Activated naive CD4-positive, alpha-beta T cell treated with anti-CD3 and anti-CD28 coated beads, Interleukin-2, amount 50 U/mL, for 24 hours (primary cell): ENCODE measurements at regions not wholly inside any gene's neighbourhood (a gene's known extent, or its start where the extent isn't known, plus 50 kb on each side); places are given as distances from the start of the nearest gene placed in this dataset.
"Not testable (repeated sequence)": the region's sequence is repeated elsewhere in the genome, so short reads cannot be mapped to it uniquely, and the experiment has no call there.

Source experiments
- H3K27ac Mint-ChIP-seq: one replicate; pipeline ENCODE4 v1.8.0; 2021; ENCODE audit warnings: mild to moderate bottlenecking, mixed read lengths
- H3K27me3 Mint-ChIP-seq: one replicate; pipeline ENCODE4 v1.8.0; 2021; ENCODE audit warnings: mixed read lengths
- H3K36me3 Mint-ChIP-seq: one replicate; pipeline ENCODE4 v1.8.0; 2021; ENCODE audit warnings: mixed read lengths
- H3K4me1 Mint-ChIP-seq: one replicate; pipeline ENCODE4 v1.8.0; 2021; ENCODE audit warnings: mixed read lengths
- H3K4me3 Mint-ChIP-seq: one replicate; pipeline ENCODE4 v1.8.0; 2021; ENCODE audit warnings: mild to moderate bottlenecking, mixed read lengths
- H3K9me3 Mint-ChIP-seq: one replicate; pipeline ENCODE4 v1.8.0; 2021; ENCODE audit warnings: mixed read lengths

DNA sequence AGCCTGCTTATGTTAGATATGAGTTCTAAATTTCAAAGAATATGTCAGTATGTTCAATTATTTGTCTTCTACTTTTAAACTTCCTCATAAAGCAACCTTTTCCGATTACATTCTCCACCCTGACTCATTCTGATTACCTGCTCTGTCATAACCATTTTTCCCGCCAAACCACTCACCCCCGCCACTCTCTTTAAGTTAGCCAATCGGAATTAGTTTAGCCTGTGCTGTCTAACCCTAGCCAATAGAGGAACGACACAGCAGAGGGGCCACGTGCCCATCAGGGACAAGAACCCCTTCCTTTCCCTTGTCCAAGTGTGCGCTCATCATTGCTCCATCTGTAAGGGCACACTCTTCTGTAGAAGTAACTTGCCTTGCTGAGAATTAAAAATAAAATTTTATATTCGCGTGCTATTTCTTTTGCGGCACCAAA, 91.4 kb downstream of the CCDC71L start:
- Mint-ChIP-seq H3K27me3 (no peaks in the 10 kb centered on the region), H3K4me1 (peaks cover 11% of the 10 kb centered on the region), H3K9me3 (no peaks in the 10 kb centered on the region), H3K27ac (peak overlapping the region; percentile 66), H3K4me3 (no peak overlapping the region), H3K36me3 (no peaks in the 10 kb centered on the region)

DNA sequence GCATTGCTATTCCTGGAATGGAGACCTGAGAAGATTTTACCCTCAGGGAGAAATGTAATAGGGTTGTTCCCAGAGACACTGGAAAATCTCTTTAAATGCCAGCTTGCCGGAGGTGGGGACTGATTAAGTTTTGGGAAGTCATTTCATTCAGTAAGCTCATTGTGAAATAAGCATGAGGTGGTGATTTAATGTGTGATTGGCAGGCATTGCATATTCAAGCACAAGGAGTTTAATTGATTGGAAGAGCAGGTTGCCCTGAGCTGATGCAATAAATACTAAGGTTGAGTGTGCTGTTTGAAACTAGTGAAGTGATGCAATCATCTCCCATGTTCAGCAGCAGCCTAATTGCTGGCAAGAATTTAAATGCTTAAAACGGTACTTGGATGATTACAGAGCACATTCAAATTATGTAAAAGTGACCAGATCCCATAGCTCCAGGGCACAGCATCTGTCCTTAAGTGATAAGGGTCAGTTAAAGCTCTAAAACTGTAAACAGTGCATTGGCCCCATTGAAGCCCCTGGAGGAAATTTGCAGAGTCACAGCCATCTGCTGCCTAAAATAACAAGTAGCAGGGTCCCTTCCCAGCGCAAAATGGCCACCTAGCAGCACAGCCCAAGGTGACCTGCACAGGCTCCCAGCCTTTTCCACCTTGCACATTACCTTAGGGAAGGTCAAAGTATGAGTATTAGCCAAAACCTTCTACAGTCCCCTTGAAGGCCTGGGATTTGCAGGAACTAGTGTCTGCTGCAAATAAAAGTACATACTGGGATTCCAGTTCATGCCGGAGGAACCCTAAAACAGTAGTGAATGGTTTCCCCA, 92.1 kb downstream of the CCDC71L start:
- Mint-ChIP-seq H3K27ac (peak overlapping the region; percentile 92), H3K27me3 (no peaks in the 10 kb centered on the region), H3K4me1 (peaks cover 11% of the 10 kb centered on the region), H3K4me3 (no peak overlapping the region), H3K9me3 (no peaks in the 10 kb centered on the region), H3K36me3 (no peaks in the 10 kb centered on the region)

GRCh38 chr7:106568002-106568679, 92.8 kb downstream of the CCDC71L start:
- Mint-ChIP-seq H3K4me3 (no peak overlapping the region), H3K36me3 (no peaks in the 10 kb centered on the region), H3K4me1 (peaks cover 11% of the 10 kb centered on the region), H3K27ac (peak overlapping the region; percentile 92), H3K9me3 (no peaks in the 10 kb centered on the region), H3K27me3 (no peaks in the 10 kb centered on the region)

GRCh38 chr7:106567204-106568001, 93.6 kb downstream of the CCDC71L start:
- H3K27me3 Mint-ChIP-seq, H3K4me3 Mint-ChIP-seq, H3K36me3 Mint-ChIP-seq, H3K9me3 Mint-ChIP-seq: not testable (repeated sequence)
- peak overlapping the region; percentile 1 for H3K27ac Mint-ChIP-seq
- H3K4me1 Mint-ChIP-seq, result peaks cover 11% of the 10 kb centered on the region

GRCh38 chr7:106566672-106567071, 94.3 kb downstream of the CCDC71L start:
- Mint-ChIP-seq H3K9me3 (no peaks in the 10 kb centered on the region), H3K27me3 (no peaks in the 10 kb centered on the region), H3K36me3 (no peaks in the 10 kb centered on the region), H3K27ac (no peak overlapping the region), H3K4me1 (peaks cover 11% of the 10 kb centered on the region), H3K4me3 (no peak overlapping the region)

- Mint-ChIP-seq H3K4me1 (peaks cover 11% of the 10 kb centered on the region), H3K4me3 (no peak overlapping the region), H3K36me3 (no peaks in the 10 kb centered on the region), H3K9me3 (no peaks in the 10 kb centered on the region), H3K27ac (no peak overlapping the region), H3K27me3 (no peaks in the 10 kb centered on the region)
Observed at GRCh38 chr7:106566196-106566595, 94.8 kb downstream of the CCDC71L start.

- H3K27ac Mint-ChIP-seq, result no peak overlapping the region
- no peaks in the 10 kb centered on the region for H3K27me3 Mint-ChIP-seq
- H3K9me3 Mint-ChIP-seq, result no peaks in the 10 kb centered on the region
- H3K4me3 Mint-ChIP-seq, result no peak overlapping the region
- peaks cover 11% of the 10 kb centered on the region for H3K4me1 Mint-ChIP-seq
- no peaks in the 10 kb centered on the region for H3K36me3 Mint-ChIP-seq
Observed at GRCh38 chr7:106565428-106565827, 95.5 kb downstream of the CCDC71L start.

- H3K27ac Mint-ChIP-seq, result no peak overlapping the region
- peaks cover 3% of the 10 kb centered on the region for H3K4me1 Mint-ChIP-seq
- no peaks in the 10 kb centered on the region for H3K27me3 Mint-ChIP-seq
- no peaks in the 10 kb centered on the region for H3K9me3 Mint-ChIP-seq
- no peak overlapping the region for H3K4me3 Mint-ChIP-seq
- no peaks in the 10 kb centered on the region for H3K36me3 Mint-ChIP-seq
Observed at GRCh38 chr7:106563466-106564150, 97.3 kb downstream of the CCDC71L start.

DNA sequence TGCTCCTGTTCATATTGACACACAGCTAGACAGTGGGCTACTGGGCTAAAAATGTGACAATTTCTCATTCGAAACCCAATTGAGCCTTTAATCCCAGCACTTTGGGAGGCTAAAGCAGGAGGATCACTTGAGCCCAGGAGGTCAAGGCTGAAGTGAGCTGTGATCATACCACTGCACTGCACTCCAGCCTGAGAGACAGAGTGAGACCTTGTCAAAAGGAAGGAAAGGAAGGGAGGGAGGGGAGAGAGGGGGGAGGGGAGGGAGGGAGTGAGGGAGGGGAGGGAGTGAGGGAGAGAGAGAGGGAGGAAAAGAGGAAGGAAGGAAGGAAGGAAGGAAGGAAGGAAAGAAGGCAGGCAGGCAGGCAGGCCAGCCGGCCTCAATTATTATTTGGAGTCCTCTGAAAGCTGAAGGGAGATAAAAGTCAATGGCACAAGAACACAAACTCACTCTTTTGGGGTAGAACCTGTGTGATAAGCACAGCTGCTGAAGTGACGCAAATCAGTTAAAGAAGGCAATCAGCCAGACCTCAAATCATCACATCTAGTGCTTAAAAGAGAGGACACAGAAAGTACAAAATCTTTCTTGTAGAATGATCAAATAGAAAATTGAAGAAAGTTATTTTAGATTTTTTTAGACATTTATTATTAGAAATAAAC, 98.1 kb downstream of the CCDC71L start:
- no peaks in the 10 kb centered on the region for H3K9me3 Mint-ChIP-seq
- no peaks in the 10 kb centered on the region for H3K36me3 Mint-ChIP-seq
- no peaks in the 10 kb centered on the region for H3K27me3 Mint-ChIP-seq
- no peak overlapping the region for H3K4me3 Mint-ChIP-seq
- no peak overlapping the region for H3K27ac Mint-ChIP-seq
- no peaks in the 10 kb centered on the region for H3K4me1 Mint-ChIP-seq

GRCh38 chr7:106561666-106562411, 99.1 kb downstream of the CCDC71L start:
- Mint-ChIP-seq H3K36me3 (no peaks in the 10 kb centered on the region), H3K27me3 (no peaks in the 10 kb centered on the region), H3K4me3 (no peak overlapping the region), H3K27ac (no peak overlapping the region), H3K9me3 (no peaks in the 10 kb centered on the region), H3K4me1 (no peaks in the 10 kb centered on the region)

GRCh38 chr7:106561151-106561550, 99.8 kb downstream of the CCDC71L start:
- no peak overlapping the region for H3K4me3 Mint-ChIP-seq
- no peaks in the 10 kb centered on the region for H3K36me3 Mint-ChIP-seq
- no peaks in the 10 kb centered on the region for H3K27me3 Mint-ChIP-seq
- H3K9me3 Mint-ChIP-seq, result no peaks in the 10 kb centered on the region
- no peaks in the 10 kb centered on the region for H3K4me1 Mint-ChIP-seq
- no peak overlapping the region for H3K27ac Mint-ChIP-seq

DNA sequence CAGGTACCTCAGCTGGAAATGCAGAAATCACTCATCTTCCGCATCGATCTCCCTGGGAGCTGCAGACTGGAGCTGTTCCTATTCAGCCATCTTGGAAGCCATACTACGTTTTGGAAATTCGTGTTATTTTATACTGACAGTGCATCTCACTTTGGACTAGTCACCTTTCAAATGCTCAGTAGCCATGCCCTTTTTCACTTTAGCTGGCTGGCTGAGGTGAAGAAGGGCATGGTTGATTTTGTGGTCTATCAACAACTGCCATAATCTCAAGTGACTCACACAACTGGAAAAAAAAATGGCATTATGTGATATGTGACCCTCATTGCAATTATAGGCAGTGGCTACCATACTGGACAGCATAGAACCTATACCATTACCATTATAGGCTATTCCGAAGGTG, 100.5 kb downstream of the CCDC71L start:
- H3K27ac Mint-ChIP-seq, result no peak overlapping the region
- H3K4me3 Mint-ChIP-seq, result no peak overlapping the region
- H3K9me3 Mint-ChIP-seq, result no peaks in the 10 kb centered on the region
- no peaks in the 10 kb centered on the region for H3K27me3 Mint-ChIP-seq
- H3K36me3 Mint-ChIP-seq, result no peaks in the 10 kb centered on the region
- no peaks in the 10 kb centered on the region for H3K4me1 Mint-ChIP-seq

DNA sequence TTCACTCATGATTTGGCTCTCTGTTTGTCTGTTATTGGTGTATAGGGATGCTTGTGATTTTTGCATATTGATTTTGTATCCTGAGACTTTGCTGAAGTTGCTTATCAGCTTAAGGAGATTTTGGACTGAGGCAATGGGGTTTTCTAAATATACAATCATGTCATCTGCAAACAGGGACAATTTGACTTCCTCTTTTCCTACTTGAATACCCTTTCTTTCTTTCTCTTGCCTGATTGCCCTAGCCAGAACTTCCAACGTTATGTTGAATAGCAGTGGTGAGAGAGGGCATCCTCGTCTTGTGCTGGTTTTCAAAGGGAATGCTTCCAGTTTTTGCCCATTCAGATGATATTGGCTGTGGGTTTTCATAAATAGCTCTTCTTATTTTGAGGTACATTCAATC, 104.7 kb downstream of the CCDC71L start:
- H3K36me3 Mint-ChIP-seq, H3K27ac Mint-ChIP-seq, H3K27me3 Mint-ChIP-seq, H3K9me3 Mint-ChIP-seq, H3K4me1 Mint-ChIP-seq, H3K4me3 Mint-ChIP-seq: not testable (repeated sequence)

DNA sequence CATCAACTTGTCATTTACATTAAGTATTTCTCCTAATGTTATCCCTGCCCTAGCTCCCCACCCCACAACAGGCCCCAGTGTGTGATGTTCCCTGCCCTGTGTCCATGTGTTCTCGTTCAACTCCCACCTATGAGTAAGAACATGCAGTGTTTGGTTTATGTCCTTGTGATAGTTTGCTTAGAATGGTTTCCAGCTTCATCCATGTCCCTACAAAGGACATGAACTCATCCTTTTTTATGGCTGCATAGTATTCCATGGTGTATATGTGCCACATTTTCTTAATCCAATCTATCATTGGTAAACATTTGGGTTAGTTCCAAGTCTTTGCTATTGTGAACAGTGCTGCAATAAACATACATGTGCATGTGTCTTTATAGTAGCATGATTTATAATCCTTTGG, 106.3 kb downstream of the CCDC71L start:
- not testable (repeated sequence) for H3K9me3 Mint-ChIP-seq, H3K36me3 Mint-ChIP-seq, H3K4me1 Mint-ChIP-seq, H3K27me3 Mint-ChIP-seq, H3K4me3 Mint-ChIP-seq, H3K27ac Mint-ChIP-seq
